Right renal cortex interstitium (tissue), 3 donors: ENCODE measurements at regions not wholly inside any gene's neighbourhood (a gene's known extent, or its start where the extent isn't known, plus 50 kb on each side); places are given as distances from the start of the nearest gene placed in this dataset.

ENCODE experiments used
- DNase-seq, 3 donors: peaks; one replicate each; pipeline ENCODE4 v3.0.0-alpha.2; 2013; ENCODE audit warnings: low read depth in 3 of 3, low spot score in 2 of 3

- no peak for DNase-seq
These were observed 103.2 kb downstream of the BTBD3 start for GRCh38 chr20:12020846-12021245.

DNA sequence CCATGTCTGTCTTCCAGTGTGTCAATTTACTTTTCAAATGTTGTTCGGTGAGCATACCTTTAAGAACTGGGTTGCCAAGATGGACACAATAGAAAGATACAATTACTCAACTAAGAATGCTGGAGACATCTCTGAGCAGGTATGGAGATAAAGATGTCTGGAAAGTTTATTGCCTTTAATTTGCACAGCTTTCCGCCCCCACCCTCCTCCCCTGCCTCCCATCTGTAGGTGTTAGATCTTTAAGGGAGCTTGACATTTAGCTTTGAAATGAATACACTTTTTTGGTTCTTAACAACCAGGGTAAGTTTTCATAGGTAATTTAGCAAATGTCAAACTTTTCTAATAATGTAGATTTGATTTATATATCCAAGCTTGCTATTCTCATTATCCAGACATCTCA is 104.4 kb downstream of the BTBD3 start:
- DNase-seq, result no peak

GRCh38 chr20:12023194-12023795 is 105.6 kb downstream of the BTBD3 start:
- no peak for DNase-seq

GRCh38 chr20:12028771-12029170 is 111.1 kb downstream of the BTBD3 start:
- DNase-seq, result no peak

- no peak for DNase-seq
These were observed 112.8 kb downstream of the BTBD3 start for GRCh38 chr20:12030470-12030869.

GRCh38 chr20:12036142-12036541 is 118.4 kb downstream of the BTBD3 start:
- no peak for DNase-seq

- no peak for DNase-seq
These were observed 119.8 kb downstream of the BTBD3 start for GRCh38 chr20:12037521-12037920.

- DNase-seq, result no peak
These were observed 122.6 kb downstream of the BTBD3 start for GRCh38 chr20:12040261-12040660.

DNA sequence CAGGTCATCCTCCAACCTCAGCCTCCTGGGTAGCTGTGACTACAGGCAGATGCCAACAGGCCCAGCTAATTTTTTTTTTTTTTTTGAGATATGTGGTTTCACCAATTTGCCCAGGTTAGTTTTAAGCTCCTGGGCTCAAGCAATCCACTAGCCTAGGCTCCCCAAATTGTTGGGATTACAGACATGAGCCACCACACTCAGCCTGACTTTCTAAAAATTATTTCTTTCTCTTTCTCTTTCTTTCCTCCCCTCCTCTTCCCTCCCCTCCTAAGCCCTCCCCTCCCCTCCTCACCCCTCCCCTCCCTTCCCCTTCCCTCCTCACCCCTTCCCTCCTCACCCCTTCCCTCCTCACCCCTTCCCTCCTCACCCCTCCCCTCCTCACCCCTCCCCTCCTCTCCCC is 127.3 kb downstream of the BTBD3 start:
- no peak for DNase-seq

DNA sequence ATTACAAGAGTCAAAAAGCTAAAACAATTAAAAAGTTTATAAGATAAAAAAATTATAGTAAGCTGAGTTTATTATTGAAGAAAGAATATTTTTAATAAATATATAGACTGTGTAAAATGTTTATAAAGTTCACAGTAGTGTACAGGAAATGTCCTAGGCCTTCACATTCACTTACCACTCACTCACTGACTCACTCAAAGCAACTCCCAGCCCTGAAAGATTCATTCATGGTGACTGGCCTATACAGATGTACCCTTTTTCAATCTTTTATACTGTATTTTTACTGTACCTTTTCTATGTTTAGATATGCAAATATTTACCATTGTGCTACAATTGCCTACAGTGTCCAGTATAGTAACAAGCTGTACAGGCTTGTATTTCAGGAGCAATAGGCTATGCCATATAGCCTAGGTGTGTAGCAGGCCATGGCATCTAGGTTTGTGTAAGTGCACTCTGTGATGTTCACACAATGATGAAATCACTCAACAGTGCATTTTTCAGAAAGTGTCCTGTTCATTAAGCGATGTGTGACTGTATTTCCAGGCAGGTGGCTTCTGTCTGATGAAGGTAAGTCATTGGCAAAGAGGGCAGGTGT is 130.2 kb downstream of the BTBD3 start:
- no peak for DNase-seq

DNA sequence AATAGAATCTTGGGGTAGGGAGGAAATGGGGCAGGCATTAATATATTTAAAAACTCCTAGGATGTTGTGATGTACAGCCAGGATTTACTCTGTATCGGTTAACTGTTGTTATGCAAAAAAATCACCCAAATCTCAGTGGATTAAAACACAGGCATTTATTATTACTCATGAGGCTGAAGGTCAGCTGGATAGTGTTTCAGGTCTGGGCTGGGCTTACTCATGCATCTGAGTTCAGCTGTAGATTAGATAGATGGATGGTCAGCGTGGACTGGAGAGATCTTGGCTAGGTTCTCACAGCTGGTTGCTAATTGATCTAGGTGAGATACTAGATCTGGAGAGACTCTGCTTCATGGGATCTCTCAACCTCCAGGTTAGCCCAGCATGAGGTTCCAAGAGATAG is 131.4 kb downstream of the BTBD3 start:
- no peak for DNase-seq

GRCh38 chr20:12051206-12052163 is 133.8 kb downstream of the BTBD3 start:
- no peak for DNase-seq

GRCh38 chr20:12053353-12053752 is 135.7 kb downstream of the BTBD3 start:
- no peak for DNase-seq

DNA sequence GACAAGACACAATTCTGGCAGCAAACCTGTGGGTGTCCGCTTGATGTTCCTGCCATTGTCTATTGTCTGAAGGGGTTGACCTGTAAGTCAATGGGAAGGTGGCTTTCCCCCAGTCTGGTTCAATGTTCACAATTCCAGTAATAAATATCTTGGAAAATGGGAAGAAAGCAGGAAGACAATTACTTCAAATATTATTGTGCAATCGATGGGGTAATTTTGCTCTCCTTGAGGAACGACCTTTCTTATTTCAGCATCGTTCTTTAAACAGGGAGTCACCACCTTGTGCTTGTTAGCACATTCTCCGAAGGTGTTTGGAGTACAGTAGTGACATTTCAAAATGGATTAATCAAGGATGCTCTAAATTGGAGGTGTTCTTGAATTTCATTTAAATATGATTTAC is 136.9 kb downstream of the BTBD3 start:
- no peak for DNase-seq

- DNase-seq, result peak in 2 of 3 donors; percentile 9 to 23
These were observed 137.5 kb downstream of the BTBD3 start for GRCh38 chr20:12055161-12055560.

DNA sequence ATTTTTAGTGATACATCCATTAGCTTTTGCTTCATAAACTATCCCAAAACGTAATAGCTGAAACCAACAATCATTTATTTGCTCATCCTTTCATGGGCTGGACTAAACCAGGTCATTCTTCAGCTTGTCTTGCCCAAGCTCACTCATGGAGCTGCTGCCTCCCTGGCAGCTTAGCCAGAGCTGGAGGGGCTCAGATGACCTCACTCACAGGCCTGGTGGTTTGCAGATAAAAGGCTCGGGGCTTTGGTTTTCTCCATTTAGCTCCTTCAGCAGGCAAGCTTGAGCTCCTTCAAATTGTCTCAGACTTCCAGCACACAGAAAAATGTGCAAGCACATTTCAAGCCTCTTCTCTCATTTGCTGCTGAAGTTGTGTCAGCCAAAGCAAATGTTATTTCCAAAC is 139.1 kb downstream of the BTBD3 start:
- DNase-seq, result no peak

DNA sequence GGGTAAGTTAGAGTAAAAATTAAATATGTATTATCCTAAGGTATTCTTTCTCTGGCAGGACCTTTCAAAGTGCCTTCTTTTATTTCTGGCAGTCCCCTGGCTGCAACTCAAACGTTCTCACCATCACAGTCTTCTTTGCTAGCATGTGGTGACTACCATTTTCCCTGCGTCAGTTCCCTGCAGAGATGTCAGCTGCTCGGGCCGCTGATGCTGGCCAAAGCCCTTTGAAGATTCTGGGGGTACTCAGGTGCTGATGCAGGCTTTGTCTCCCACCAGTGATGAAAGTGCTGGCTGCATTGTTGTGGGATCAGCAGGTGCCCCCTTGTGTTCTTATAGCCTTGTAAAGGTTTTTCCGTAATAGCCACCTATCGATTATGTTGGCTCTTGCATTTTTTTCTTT is 140.1 kb downstream of the BTBD3 start:
- DNase-seq, result no peak

- DNase-seq, result no peak
These were observed 140.5 kb downstream of the BTBD3 start for GRCh38 chr20:12058216-12058615.

DNA sequence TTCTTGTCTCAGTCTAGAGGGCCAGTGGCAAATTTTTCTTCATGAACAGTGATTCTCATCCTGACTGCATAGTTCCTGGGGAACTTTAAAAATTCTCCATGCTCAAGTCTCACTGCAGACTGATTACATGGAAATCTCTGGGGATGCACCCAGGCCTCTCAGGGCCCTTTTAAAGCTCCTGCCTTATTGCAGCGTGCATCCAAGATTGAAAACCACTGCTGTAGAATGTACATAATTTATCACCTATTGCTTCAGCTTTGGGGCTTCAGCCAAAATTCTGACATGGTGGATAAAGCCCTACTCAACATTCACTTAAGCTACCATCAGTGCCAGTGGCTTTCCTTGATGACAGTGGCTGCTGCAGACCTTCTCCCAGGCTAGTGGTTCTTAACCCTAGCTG is 143.8 kb downstream of the BTBD3 start:
- no peak for DNase-seq

DNA sequence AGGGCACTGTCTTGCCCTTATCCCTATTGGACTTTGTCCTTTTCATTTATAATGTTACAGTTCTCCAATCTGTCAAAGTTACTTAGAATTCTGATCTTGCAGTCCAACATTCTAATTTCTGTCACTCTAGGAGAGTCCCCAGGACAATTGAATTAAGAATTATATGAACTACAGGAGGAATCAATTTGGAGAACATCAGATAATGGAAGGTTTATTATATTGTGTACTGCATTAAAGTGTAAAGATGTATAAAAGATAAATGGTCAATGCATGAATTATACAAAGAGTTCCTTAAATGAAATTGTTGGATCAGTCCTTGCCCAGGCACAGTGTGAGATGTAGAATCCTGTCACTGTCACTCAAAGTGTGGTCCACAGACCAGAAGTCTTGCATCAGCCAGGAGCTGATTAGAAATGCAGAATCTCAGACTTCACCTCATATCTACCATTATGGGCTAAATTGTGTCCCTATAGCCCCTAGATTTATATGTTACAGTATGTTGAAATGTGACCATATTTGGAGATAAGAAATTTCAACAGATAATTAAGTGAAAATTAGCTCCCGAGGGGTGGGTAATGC is 145.5 kb downstream of the BTBD3 start:
- DNase-seq, result no peak

DNA sequence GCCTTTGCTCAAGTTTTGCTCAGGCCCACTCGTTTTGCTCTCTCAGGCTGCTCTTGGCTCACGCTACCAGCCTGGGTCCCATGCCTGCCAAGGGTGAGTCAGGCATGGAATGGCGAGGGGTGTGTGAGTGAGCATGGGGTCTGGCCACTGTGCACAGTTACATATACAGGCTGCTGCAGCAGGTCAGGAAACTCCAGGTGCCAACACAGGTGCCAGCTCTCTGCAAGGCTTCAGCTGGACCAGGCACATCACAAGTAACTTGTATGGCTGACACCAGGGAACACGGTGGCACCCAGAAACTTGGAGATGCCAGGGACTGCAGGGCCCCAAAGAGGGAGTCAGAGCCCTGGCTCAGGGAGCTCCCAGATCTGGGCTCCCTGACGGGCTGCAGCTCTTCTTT is 146.8 kb downstream of the BTBD3 start:
- DNase-seq, result no peak
